GM12878 (cell line): ENCODE measurements at regions not wholly inside any gene's neighbourhood (a gene's known extent, or its start where the extent isn't known, plus 50 kb on each side); places are given as distances from the start of the nearest gene placed in this dataset.

Experiments used
- BHLHE40 ChIP-seq, 2 experiments: fragments of 450-650 bp in 1 of 2; IDR thresholded peaks; 2 replicates each; pipeline ENCODE4 v1.6.1; 2011 to 2017; ENCODE audit warnings: low read depth in 2 of 2, borderline replicate concordance in 1 of 2, improper control_type of control experiment in 1 of 2, low read length in 1 of 2, mild to moderate bottlenecking in 1 of 2
- CTCF ChIP-seq, 3 experiments: IDR thresholded peaks in 2 of 3; conservative IDR thresholded peaks in 1 of 3; 2 replicates each; pipeline ENCODE4 v1.5.1; 2011; ENCODE audit warnings: low read depth in 3 of 3, low read length in 3 of 3, mild to moderate bottlenecking in 3 of 3, control low read depth in 2 of 3, moderate library complexity in 2 of 3, inconsistent platforms in 1 of 3, mixed read lengths in 1 of 3; ENCODE audit not compliant: control insufficient read depth in 2 of 3, insufficient read depth in 1 of 3; ENCODE audit errors: extremely low read depth in 1 of 3
- E2F8 ChIP-seq: fragments of 450-650 bp; IDR thresholded peaks from 2 replicates; pipeline ENCODE4 v1.6.1; 2018; ENCODE audit warnings: mild to moderate bottlenecking, low read depth, moderate library complexity; ENCODE audit not compliant: partially characterized antibody
- ETV6 ChIP-seq, 2 experiments: fragments of 450-650 bp in 1 of 2; IDR thresholded peaks in 1 of 2; conservative IDR thresholded peaks in 1 of 2; 2 replicates each; pipeline ENCODE4 v1.6.1; 2014; ENCODE audit warnings: antibody characterized with exemption in 1 of 2, borderline replicate concordance in 1 of 2, low read depth in 1 of 2, mild to moderate bottlenecking in 1 of 2, moderate library complexity in 1 of 2
- EZH2 ChIP-seq: IDR thresholded peaks from 2 replicates; pipeline ENCODE4 v1.6.1; 2012; ENCODE audit warnings: low read depth, mild to moderate bottlenecking, control low read depth, inconsistent platforms, low read length, borderline replicate concordance; ENCODE audit not compliant: control insufficient read depth
- MAX ChIP-seq: IDR thresholded peaks from 2 replicates; pipeline ENCODE4 v1.6.1; 2012; ENCODE audit warnings: low read depth, low read length, improper control_type of control experiment
- MEF2A ChIP-seq: IDR thresholded peaks from 2 replicates; pipeline ENCODE4 v1.6.1; 2011; ENCODE audit warnings: low read depth, mild to moderate bottlenecking, low read length, moderate library complexity; ENCODE audit not compliant: insufficient read depth
- NFIC ChIP-seq: IDR thresholded peaks from 2 replicates; pipeline ENCODE4 v1.6.1; 2012; ENCODE audit warnings: low read depth, mild to moderate bottlenecking, inconsistent platforms, low read length, moderate library complexity
- NRF1 ChIP-seq: conservative IDR thresholded peaks from 2 replicates; pipeline ENCODE4 v1.6.1; 2011; ENCODE audit warnings: mild to moderate bottlenecking, low read depth, low read length, improper control_type of control experiment
- POLR2A ChIP-seq: IDR thresholded peaks from 2 replicates; pipeline ENCODE4 v1.6.1; 2011; ENCODE audit warnings: low read depth, mild to moderate bottlenecking, low read length
- SP1 ChIP-seq: IDR thresholded peaks from one replicate; pipeline ENCODE4 v1.6.1; 2011; ENCODE audit warnings: low read depth, low read length
- YY1 ChIP-seq: IDR thresholded peaks from 2 replicates; pipeline ENCODE4 v1.6.1; 2011; ENCODE audit warnings: low read depth, mild to moderate bottlenecking, low read length
- ZBTB33 ChIP-seq: fragments of 450-650 bp; IDR thresholded peaks from 2 replicates; pipeline ENCODE4 v1.6.1; 2017; ENCODE audit warnings: mild to moderate bottlenecking
- ZNF24 ChIP-seq: fragments of 450-650 bp; IDR thresholded peaks from 2 replicates; pipeline ENCODE4 v1.6.1; 2017; ENCODE audit warnings: antibody characterized with exemption, mild to moderate bottlenecking

GRCh38 chr5:104429911-104430310 is 867.3 kb upstream of the NUDT12 start:
- TF ChIP-seq CTCF (IDR thresholded peaks at IDR 0.05 in 2 of 3, conservative IDR thresholded peaks at IDR 0.05 in 1 of 3; ENCODE audit: control insufficient read depth in 2 of 3, extremely low read depth in 1 of 3, insufficient read depth in 1 of 3, low read depth in 3 of 3, low read length in 3 of 3): no peak
- no peak for TF ChIP-seq ETV6 (conservative IDR thresholded peaks at IDR 0.05 in 1 of 2, IDR thresholded peaks at IDR 0.05 in 1 of 2; ENCODE audit: borderline replicate concordance in 1 of 2, low read depth in 1 of 2)
- TF ChIP-seq SP1: no peak
- TF ChIP-seq EZH2: no peak
- no peak for TF ChIP-seq POLR2A
- TF ChIP-seq NFIC: no peak
- TF ChIP-seq ZBTB33: no peak
- no peak for TF ChIP-seq MAX
- no peak for TF ChIP-seq BHLHE40 (IDR thresholded peaks at IDR 0.05; ENCODE audit: borderline replicate concordance in 1 of 2, low read depth in 2 of 2, low read length in 1 of 2)
- no peak for TF ChIP-seq ZNF24
- TF ChIP-seq MEF2A: no peak
- TF ChIP-seq YY1: no peak
- no peak for TF ChIP-seq E2F8
- TF ChIP-seq NRF1: no peak
